Activated naive CD8-positive, alpha-beta T cell treated with anti-CD3 and anti-CD28 coated beads, Interleukin-2, amount 10 ng/mL, durations not matched to agents 7 days and 5 days (primary cell): ENCODE measurements at regions not wholly inside any gene's neighbourhood (a gene's known extent, or its start where the extent isn't known, plus 50 kb on each side); places are given as distances from the start of the nearest gene placed in this dataset.

Experiments
- ATAC-seq: fragments of 150-1000 bp; cut with Tn5 transposase; one replicate; pipeline ENCODE4 v1.10.0; 2021; ENCODE audit warnings: low read depth, moderate library complexity
- POLR2A ChIA-PET: fragments of 350-600 bp; sonication (Branson Sonifier 250); formaldehyde crosslinking; loops from one replicate; lab custom pipeline; 2021; ENCODE audit warnings: antibody characterized with exemption; lab: Charles Lee
- DNase-seq: peaks from one replicate; pipeline ENCODE4 v3.0.0; 2021
- H3K27ac Mint-ChIP-seq: one replicate; pipeline ENCODE4 v1.8.0; 2022; ENCODE audit warnings: mild to moderate bottlenecking, mixed read lengths
- H3K27me3 Mint-ChIP-seq: one replicate; pipeline ENCODE4 v1.8.0; 2022; ENCODE audit warnings: mild to moderate bottlenecking, moderate library complexity, mixed read lengths
- H3K36me3 Mint-ChIP-seq: one replicate; pipeline ENCODE4 v1.8.0; 2021; ENCODE audit warnings: mild to moderate bottlenecking, mixed read lengths
- H3K4me1 Mint-ChIP-seq: one replicate; pipeline ENCODE4 v1.8.0; 2021; ENCODE audit warnings: mixed read lengths
- H3K4me3 Mint-ChIP-seq: one replicate; pipeline ENCODE4 v1.8.0; 2022; ENCODE audit warnings: mild to moderate bottlenecking, moderate library complexity, mixed read lengths
- H3K9me3 Mint-ChIP-seq: one replicate; pipeline ENCODE4 v1.8.0; 2021; ENCODE audit warnings: mixed read lengths

- DNase-seq (no peak), ATAC-seq (no peak)
- Mint-ChIP-seq H3K4me3 (no peak overlapping the region), H3K36me3 (no peaks in the 10 kb centered on the region), H3K9me3 (no peaks in the 10 kb centered on the region), H3K27me3 (no peaks in the 10 kb centered on the region), H3K4me1 (no peaks in the 10 kb centered on the region), H3K27ac (no peak overlapping the region)
- POLR2A ChIA-PET, result no interaction called here
These were observed 334.7 kb upstream of the CELF4 start for GRCh38 chr18:37900326-37900725.

GRCh38 chr18:37889963-37890362, 324.4 kb upstream of the CELF4 start:
- Mint-ChIP-seq H3K9me3 (peaks cover 2% of the 10 kb centered on the region), H3K36me3 (no peaks in the 10 kb centered on the region), H3K4me1 (no peaks in the 10 kb centered on the region), H3K27me3 (no peaks in the 10 kb centered on the region), H3K27ac (no peak overlapping the region), H3K4me3 (no peak overlapping the region)
- POLR2A ChIA-PET, result no interaction called here
- ATAC-seq, result no peak
- no peak for DNase-seq

- Mint-ChIP-seq H3K9me3 (peaks cover 3% of the 10 kb centered on the region), H3K27ac (no peak overlapping the region), H3K4me3 (no peak overlapping the region), H3K36me3 (no peaks in the 10 kb centered on the region), H3K4me1 (no peaks in the 10 kb centered on the region), H3K27me3 (no peaks in the 10 kb centered on the region)
- POLR2A ChIA-PET, result no interaction called here
- no peak for DNase-seq
- ATAC-seq, result no peak
These were observed 309.1 kb upstream of the CELF4 start for GRCh38 chr18:37874721-37875120.

GRCh38 chr18:37873416-37873815, 307.8 kb upstream of the CELF4 start:
- Mint-ChIP-seq H3K27ac (no peak overlapping the region), H3K4me1 (no peaks in the 10 kb centered on the region), H3K27me3 (no peaks in the 10 kb centered on the region), H3K36me3 (no peaks in the 10 kb centered on the region), H3K9me3 (peaks cover 3% of the 10 kb centered on the region), H3K4me3 (no peak overlapping the region)
- no peak for ATAC-seq
- DNase-seq, result no peak
- POLR2A ChIA-PET, result no interaction called here

- Mint-ChIP-seq H3K36me3 (no peaks in the 10 kb centered on the region), H3K27ac (no peak overlapping the region), H3K9me3 (peaks cover 3% of the 10 kb centered on the region), H3K4me1 (no peaks in the 10 kb centered on the region), H3K4me3 (no peak overlapping the region), H3K27me3 (no peaks in the 10 kb centered on the region)
- ATAC-seq (no peak), DNase-seq (no peak)
- POLR2A ChIA-PET, result no interaction called here
These were observed 307.0 kb upstream of the CELF4 start for GRCh38 chr18:37872562-37872961.

- Mint-ChIP-seq H3K27ac (no peak overlapping the region), H3K27me3 (no peaks in the 10 kb centered on the region), H3K4me3 (no peak overlapping the region), H3K36me3 (no peaks in the 10 kb centered on the region), H3K9me3 (peaks cover 1% of the 10 kb centered on the region), H3K4me1 (no peaks in the 10 kb centered on the region)
- POLR2A ChIA-PET, result no interaction called here
- no peak for ATAC-seq
- no peak for DNase-seq
These were observed 306.0 kb upstream of the CELF4 start for GRCh38 chr18:37871561-37871960.

GRCh38 chr18:37869051-37869450, 303.5 kb upstream of the CELF4 start:
- Mint-ChIP-seq H3K4me1 (no peaks in the 10 kb centered on the region), H3K36me3 (no peaks in the 10 kb centered on the region), H3K4me3 (no peak overlapping the region), H3K27ac (no peak overlapping the region), H3K9me3 (peaks cover under 1% of the 10 kb centered on the region), H3K27me3 (no peaks in the 10 kb centered on the region)
- POLR2A ChIA-PET, result no interaction called here
- DNase-seq (no peak), ATAC-seq (no peak)

- no peak for ATAC-seq
- H3K36me3 Mint-ChIP-seq, result no peaks in the 10 kb centered on the region
- POLR2A ChIA-PET, result no interaction called here
- peaks cover 2% of the 10 kb centered on the region for H3K9me3 Mint-ChIP-seq
- H3K4me3 Mint-ChIP-seq, result no peak overlapping the region
- H3K27me3 Mint-ChIP-seq, result no peaks in the 10 kb centered on the region
- DNase-seq, result no peak
- no peaks in the 10 kb centered on the region for H3K4me1 Mint-ChIP-seq
- no peak overlapping the region for H3K27ac Mint-ChIP-seq
These were observed 298.5 kb upstream of the CELF4 start for GRCh38 chr18:37864122-37864521.

GRCh38 chr18:37861981-37862380, 296.4 kb upstream of the CELF4 start:
- Mint-ChIP-seq H3K27me3 (no peaks in the 10 kb centered on the region), H3K36me3 (no peaks in the 10 kb centered on the region), H3K27ac (no peak overlapping the region), H3K4me1 (no peaks in the 10 kb centered on the region), H3K9me3 (peaks cover 2% of the 10 kb centered on the region), H3K4me3 (no peak overlapping the region)
- DNase-seq (no peak), ATAC-seq (no peak)
- POLR2A ChIA-PET, result no interaction called here

GRCh38 chr18:37854396-37854795, 288.8 kb upstream of the CELF4 start:
- H3K4me1 Mint-ChIP-seq, result no peaks in the 10 kb centered on the region

GRCh38 chr18:37853706-37854105, 288.1 kb upstream of the CELF4 start:
- Mint-ChIP-seq H3K36me3 (no peaks in the 10 kb centered on the region), H3K27me3 (no peaks in the 10 kb centered on the region), H3K4me3 (no peak overlapping the region), H3K27ac (no peak overlapping the region), H3K4me1 (no peaks in the 10 kb centered on the region), H3K9me3 (peaks cover 4% of the 10 kb centered on the region)
- POLR2A ChIA-PET, result no interaction called here
- ATAC-seq (no peak), DNase-seq (no peak)

More at GRCh38 chr18:37854396-37854795, 288.8 kb upstream of the CELF4 start:
- ATAC-seq (no peak), DNase-seq (no peak)
- Mint-ChIP-seq H3K27ac (no peak overlapping the region), H3K4me3 (no peak overlapping the region), H3K9me3 (peaks cover 4% of the 10 kb centered on the region), H3K36me3 (no peaks in the 10 kb centered on the region), H3K27me3 (no peaks in the 10 kb centered on the region)
- POLR2A ChIA-PET, result no interaction called here

- POLR2A ChIA-PET, result no interaction called here
These were observed 286.9 kb upstream of the CELF4 start for GRCh38 chr18:37852464-37852863.

GRCh38 chr18:37847544-37847943, 281.9 kb upstream of the CELF4 start:
- Mint-ChIP-seq H3K9me3 (no peaks in the 10 kb centered on the region), H3K27ac (no peak overlapping the region), H3K4me3 (no peak overlapping the region), H3K27me3 (no peaks in the 10 kb centered on the region), H3K4me1 (no peaks in the 10 kb centered on the region), H3K36me3 (no peaks in the 10 kb centered on the region)
- DNase-seq (no peak), ATAC-seq (no peak)
- POLR2A ChIA-PET, result no interaction called here

More at GRCh38 chr18:37852464-37852863, 286.9 kb upstream of the CELF4 start:
- ATAC-seq, result no peak
- Mint-ChIP-seq H3K27me3 (no peaks in the 10 kb centered on the region), H3K9me3 (peaks cover 4% of the 10 kb centered on the region), H3K36me3 (no peaks in the 10 kb centered on the region), H3K4me1 (no peaks in the 10 kb centered on the region), H3K27ac (no peak overlapping the region), H3K4me3 (no peak overlapping the region)
- no peak for DNase-seq

- Mint-ChIP-seq H3K4me3 (no peak overlapping the region), H3K4me1 (no peaks in the 10 kb centered on the region), H3K27ac (no peak overlapping the region), H3K9me3 (no peaks in the 10 kb centered on the region), H3K36me3 (no peaks in the 10 kb centered on the region), H3K27me3 (no peaks in the 10 kb centered on the region)
- DNase-seq (no peak), ATAC-seq (no peak)
- POLR2A ChIA-PET, result no interaction called here
These were observed 281.4 kb upstream of the CELF4 start for GRCh38 chr18:37846996-37847395.

- H3K36me3 Mint-ChIP-seq, result no peaks in the 10 kb centered on the region
- ATAC-seq (no peak), DNase-seq (no peak)
- H3K4me1 Mint-ChIP-seq, result no peaks in the 10 kb centered on the region
- POLR2A ChIA-PET, result no interaction called here
- H3K27me3 Mint-ChIP-seq, result no peaks in the 10 kb centered on the region
- H3K27ac Mint-ChIP-seq, result no peak overlapping the region
- H3K4me3 Mint-ChIP-seq, result no peak overlapping the region
- no peaks in the 10 kb centered on the region for H3K9me3 Mint-ChIP-seq
These were observed 279.9 kb upstream of the CELF4 start for GRCh38 chr18:37845498-37845897.
